ENCODE measurements at regions not wholly inside any gene's neighbourhood (a gene's known extent, or its start where the extent isn't known, plus 50 kb on each side); places are given as distances from the start of the nearest gene placed in this dataset.

DNA sequence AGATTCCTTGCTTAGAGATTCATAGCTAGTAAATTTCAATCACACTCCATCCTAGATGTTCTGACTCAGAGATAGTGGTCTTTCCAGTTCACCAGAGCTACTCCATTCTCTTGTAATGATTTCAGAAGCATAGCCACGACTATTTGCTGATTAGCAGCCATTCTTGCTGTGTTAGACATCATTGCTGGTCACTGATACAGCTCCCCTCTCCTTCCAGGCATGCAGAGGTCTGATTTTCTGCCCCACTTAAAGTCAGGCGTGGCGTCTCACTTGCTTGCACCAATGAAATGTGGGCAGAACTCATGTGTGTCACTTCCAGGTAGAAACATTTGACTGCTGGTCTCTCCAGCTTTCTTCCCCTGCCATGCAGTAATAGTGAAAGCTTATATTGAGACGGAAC, 168.9 kb upstream of the JARID2 start:
- Histone ChIP-seq H3K27ac (no peak overlapping the region), H3K4me1 (no peaks in the 10 kb centered on the region), H3K9me3 (no peaks in the 10 kb centered on the region), H3K27me3 (no peaks in the 10 kb centered on the region), H3K36me3 (no peaks in the 10 kb centered on the region), H3K4me3 (no peak overlapping the region)
- intact Hi-C loops (cut with DNase I): no loop called here
- no peak for DNase-seq (ENCODE audit: extremely low spot score in 2 of 2)
- TF ChIP-seq, protein P1, sequence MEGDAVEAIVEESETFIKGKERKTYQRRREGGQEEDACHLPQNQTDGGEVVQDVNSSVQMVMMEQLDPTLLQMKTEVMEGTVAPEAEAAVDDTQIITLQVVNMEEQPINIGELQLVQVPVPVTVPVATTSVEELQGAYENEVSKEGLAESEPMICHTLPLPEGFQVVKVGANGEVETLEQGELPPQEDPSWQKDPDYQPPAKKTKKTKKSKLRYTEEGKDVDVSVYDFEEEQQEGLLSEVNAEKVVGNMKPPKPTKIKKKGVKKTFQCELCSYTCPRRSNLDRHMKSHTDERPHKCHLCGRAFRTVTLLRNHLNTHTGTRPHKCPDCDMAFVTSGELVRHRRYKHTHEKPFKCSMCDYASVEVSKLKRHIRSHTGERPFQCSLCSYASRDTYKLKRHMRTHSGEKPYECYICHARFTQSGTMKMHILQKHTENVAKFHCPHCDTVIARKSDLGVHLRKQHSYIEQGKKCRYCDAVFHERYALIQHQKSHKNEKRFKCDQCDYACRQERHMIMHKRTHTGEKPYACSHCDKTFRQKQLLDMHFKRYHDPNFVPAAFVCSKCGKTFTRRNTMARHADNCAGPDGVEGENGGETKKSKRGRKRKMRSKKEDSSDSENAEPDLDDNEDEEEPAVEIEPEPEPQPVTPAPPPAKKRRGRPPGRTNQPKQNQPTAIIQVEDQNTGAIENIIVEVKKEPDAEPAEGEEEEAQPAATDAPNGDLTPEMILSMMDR (IDR thresholded peaks at IDR 0.05): no peak
- TF ChIP-seq POLR2AphosphoS5 (IDR thresholded peaks at IDR 0.05; ENCODE audit: insufficient read depth in 1 of 2, low read depth in 1 of 2) (no peak), POLR2A (IDR thresholded peaks at IDR 0.05) (no peak)

DNA sequence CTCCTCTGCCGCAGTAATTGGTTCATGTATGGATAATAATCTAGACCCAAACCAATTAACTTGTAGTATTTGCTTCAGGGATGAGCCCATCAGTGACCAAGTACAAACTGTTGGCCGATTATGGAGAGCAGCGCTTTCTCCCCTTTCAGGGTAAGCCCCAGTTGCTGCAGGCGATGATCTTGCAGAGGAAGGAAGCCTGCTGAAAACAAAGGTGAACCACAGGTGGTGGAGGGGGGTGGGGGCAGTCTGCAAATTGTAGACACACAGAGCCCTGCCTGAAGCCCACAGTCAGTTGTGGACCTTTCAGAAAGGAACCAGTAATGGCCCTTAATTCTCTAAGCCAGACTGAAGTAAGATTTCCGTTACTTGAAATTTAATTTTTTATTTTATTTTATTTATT, 167.9 kb upstream of the JARID2 start:
- no peaks in the 10 kb centered on the region for H3K4me1 ChIP-seq

DNA sequence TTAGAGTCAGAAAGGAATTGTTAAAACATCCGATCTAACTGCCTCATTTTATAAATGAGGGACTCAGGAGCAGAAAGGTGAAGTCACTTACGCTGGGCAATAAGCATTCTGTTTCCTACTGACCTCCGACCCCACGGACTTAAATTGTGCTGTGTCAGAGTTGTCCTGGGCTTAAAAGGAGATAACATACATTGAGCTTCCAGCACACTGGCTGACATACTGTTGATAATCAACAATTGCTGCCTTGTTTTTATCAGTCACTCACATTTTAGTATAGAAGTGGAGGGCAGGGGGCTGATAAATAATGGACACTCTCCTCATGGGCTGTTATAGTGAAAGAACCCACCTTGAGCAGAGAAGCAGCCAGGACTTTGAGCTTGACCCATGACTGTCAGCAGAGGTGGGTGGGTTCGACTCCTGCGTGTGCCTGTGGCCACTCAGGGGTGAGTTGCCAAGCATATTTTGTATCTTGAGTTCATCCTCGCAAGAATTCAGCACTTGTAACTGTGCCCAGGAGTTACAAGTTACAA, 166.5 kb upstream of the JARID2 start:
- intact Hi-C loops (cut with DNase I): no loop called here
- Histone ChIP-seq H3K9me3 (no peaks in the 10 kb centered on the region), H3K27ac (no peak overlapping the region), H3K36me3 (no peaks in the 10 kb centered on the region), H3K4me3 (no peak overlapping the region), H3K27me3 (no peaks in the 10 kb centered on the region), H3K4me1 (no peaks in the 10 kb centered on the region)
- TF ChIP-seq POLR2A (IDR thresholded peaks at IDR 0.05) (no peak), POLR2AphosphoS5 (IDR thresholded peaks at IDR 0.05; ENCODE audit: insufficient read depth in 1 of 2, low read depth in 1 of 2) (no peak)
- TF ChIP-seq, protein P1 (IDR thresholded peaks at IDR 0.05): no peak
- DNase-seq (ENCODE audit: extremely low spot score in 2 of 2): no peak

More for the DNA sequence above, 167.9 kb upstream of the JARID2 start:
- H3K27me3 ChIP-seq: no peaks in the 10 kb centered on the region
- no peak overlapping the region for H3K27ac ChIP-seq
- no peak overlapping the region for H3K4me3 ChIP-seq
- intact Hi-C loops (cut with DNase I): no loop called here
- H3K36me3 ChIP-seq: no peaks in the 10 kb centered on the region
- no peak for DNase-seq (ENCODE audit: extremely low spot score in 2 of 2)
- H3K9me3 ChIP-seq: no peaks in the 10 kb centered on the region
- no peak for TF ChIP-seq POLR2A (IDR thresholded peaks at IDR 0.05)
- TF ChIP-seq, protein P1 (IDR thresholded peaks at IDR 0.05): no peak
- TF ChIP-seq POLR2AphosphoS5 (IDR thresholded peaks at IDR 0.05; ENCODE audit: insufficient read depth in 1 of 2, low read depth in 1 of 2): no peak

DNA sequence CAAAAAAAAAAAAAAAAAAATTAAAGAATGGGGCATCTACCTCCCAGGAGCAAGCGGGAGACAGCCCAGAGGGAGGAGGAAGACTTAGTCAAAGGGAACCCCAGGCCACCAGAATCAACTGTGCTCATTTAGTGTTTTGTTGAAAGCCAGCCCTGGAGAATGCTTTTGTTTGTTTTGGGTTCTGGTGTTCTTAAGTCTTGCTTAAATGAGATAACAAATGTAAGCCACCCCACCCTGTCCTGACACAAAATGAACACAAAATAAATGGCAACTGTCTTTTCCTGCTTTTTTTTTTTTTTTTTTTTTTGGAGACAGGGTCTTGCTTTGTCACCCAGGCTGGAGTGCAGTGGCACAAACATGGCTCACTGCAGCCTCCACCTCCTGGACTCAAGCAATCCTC, 165.0 kb upstream of the JARID2 start:
- Histone ChIP-seq H3K27ac (no peak overlapping the region), H3K27me3 (no peaks in the 10 kb centered on the region), H3K9me3 (no peaks in the 10 kb centered on the region), H3K36me3 (no peaks in the 10 kb centered on the region), H3K4me1 (no peaks in the 10 kb centered on the region), H3K4me3 (no peak overlapping the region)
- intact Hi-C loops (cut with DNase I): no loop called here
- no peak for TF ChIP-seq POLR2A (IDR thresholded peaks at IDR 0.05)
- TF ChIP-seq POLR2AphosphoS5 (IDR thresholded peaks at IDR 0.05; ENCODE audit: insufficient read depth in 1 of 2, low read depth in 1 of 2): no peak
- TF ChIP-seq, protein P1 (IDR thresholded peaks at IDR 0.05): no peak
- no peak for DNase-seq (ENCODE audit: extremely low spot score in 2 of 2)

DNA sequence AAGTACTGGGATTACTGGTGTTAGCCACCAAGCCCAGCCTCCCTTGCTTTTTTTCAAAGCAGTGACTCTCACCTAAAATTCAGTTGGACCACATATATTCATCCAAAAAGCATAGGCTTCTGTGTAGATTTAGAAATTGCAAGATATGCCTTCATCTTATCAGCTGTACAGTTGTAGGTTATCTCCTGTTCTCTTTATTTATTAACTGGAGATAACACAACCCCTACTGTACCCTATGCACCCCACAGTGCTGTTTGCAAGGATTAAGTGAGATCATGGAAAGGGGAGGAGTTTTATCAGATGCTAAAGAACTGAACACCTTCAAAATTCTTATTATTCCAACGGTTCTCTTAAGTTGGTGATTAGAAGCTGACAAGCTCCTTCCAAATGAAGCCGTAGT, 164.4 kb upstream of the JARID2 start:
- H3K4me1 ChIP-seq: no peaks in the 10 kb centered on the region
- no peak for TF ChIP-seq POLR2A (IDR thresholded peaks at IDR 0.05)
- no peak for TF ChIP-seq POLR2AphosphoS5 (IDR thresholded peaks at IDR 0.05; ENCODE audit: insufficient read depth in 1 of 2, low read depth in 1 of 2)
- TF ChIP-seq, protein P1 (IDR thresholded peaks at IDR 0.05): no peak
- no peaks in the 10 kb centered on the region for H3K36me3 ChIP-seq
- no peak for DNase-seq (ENCODE audit: extremely low spot score in 2 of 2)
- no peaks in the 10 kb centered on the region for H3K27me3 ChIP-seq
- no peak overlapping the region for H3K27ac ChIP-seq
- no peak overlapping the region for H3K4me3 ChIP-seq
- no peaks in the 10 kb centered on the region for H3K9me3 ChIP-seq
- intact Hi-C loops (cut with DNase I): no loop called here
